ENCODE measurements at regions not wholly inside any gene's neighbourhood (a gene's known extent, or its start where the extent isn't known, plus 50 kb on each side); places are given as distances from the start of the nearest gene placed in this dataset.
A peak's percentile ranks its signal among the peaks of the same experiment; 100 is the strongest.

GRCh38 chr7:94298943-94299342 is 95.8 kb upstream of the COL1A2 start:
- ATAC-seq (ENCODE audit: low FRiP score) (no peak), DNase-seq (ENCODE audit: low spot score) (no peak)
- no peak for TF ChIP-seq CTCF (IDR thresholded peaks at IDR 0.05)

DNA sequence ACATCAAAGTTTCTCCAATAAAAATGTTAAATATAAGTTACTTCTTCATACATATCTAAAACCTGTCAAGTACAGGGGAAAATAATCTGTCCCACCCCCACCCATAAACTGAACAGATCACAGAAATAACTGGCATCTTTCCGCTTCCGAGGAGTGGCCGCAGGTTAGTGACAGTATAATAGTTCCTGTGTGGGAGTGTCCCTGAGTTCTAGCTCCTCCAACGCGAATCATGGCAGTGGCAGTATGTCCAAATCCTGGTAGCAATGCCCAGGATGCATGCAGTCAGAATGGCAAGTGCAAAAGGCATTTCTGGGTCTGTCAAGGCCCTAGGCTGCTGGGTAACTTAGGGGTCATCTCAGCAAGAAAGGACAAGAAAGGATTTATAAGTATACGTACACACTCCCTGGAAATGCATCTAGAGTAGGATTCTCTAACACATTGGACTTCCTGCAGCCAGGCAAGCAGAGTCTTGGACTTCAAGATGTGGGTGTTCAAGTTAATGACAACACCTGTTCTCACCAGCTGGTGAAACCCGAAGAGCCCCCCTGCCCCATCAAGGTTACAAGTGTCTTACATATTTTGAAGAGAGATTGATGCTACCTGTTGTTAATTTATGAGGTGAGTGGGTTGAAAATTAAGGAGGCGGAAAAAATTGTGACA is 94.4 kb upstream of the COL1A2 start:
- ATAC-seq (ENCODE audit: low FRiP score) (no peak), DNase-seq (ENCODE audit: low spot score) (no peak)
- TF ChIP-seq CTCF (IDR thresholded peaks at IDR 0.05) = no peak

DNA sequence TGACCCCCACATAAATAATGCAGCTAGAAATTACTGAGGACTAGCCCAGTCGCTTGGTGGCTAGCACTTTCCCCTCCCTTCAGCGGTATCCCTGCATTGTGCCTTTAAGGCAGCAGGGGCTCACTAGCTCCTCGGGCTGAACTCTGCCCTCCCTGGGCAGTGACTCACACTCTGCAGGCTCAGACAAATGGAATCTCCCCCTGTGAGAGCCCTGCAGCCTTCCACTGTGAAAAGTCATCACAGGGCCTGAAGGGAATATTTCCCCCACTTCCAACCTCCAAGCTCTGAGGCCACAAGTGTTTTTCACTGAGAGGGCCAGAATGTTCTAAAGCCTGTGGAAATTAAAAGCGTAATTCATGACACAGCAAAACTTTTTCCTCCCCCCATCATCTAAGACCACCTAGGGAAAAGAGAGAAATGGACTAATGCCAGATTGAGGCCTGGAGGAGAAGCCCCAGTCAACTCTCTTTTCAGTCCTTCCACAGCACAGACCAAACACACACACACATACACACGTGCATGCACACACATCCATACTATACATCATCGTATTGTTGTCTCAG is 93.6 kb upstream of the COL1A2 start:
- DNase-seq (ENCODE audit: low spot score) (peak; percentile 48), ATAC-seq (ENCODE audit: low FRiP score) (peak; percentile 97)
- no peak for TF ChIP-seq CTCF (IDR thresholded peaks at IDR 0.05)

GRCh38 chr7:94303118-94303517 is 91.6 kb upstream of the COL1A2 start:
- ATAC-seq (ENCODE audit: low FRiP score) (no peak), DNase-seq (ENCODE audit: low spot score) (no peak)
- TF ChIP-seq CTCF (IDR thresholded peaks at IDR 0.05) = no peak

- ATAC-seq (ENCODE audit: low FRiP score) = no peak
- DNase-seq (ENCODE audit: low spot score) = no peak
- no peak for TF ChIP-seq CTCF (IDR thresholded peaks at IDR 0.05)
These were observed 91.0 kb upstream of the COL1A2 start for GRCh38 chr7:94303695-94304094.

DNA sequence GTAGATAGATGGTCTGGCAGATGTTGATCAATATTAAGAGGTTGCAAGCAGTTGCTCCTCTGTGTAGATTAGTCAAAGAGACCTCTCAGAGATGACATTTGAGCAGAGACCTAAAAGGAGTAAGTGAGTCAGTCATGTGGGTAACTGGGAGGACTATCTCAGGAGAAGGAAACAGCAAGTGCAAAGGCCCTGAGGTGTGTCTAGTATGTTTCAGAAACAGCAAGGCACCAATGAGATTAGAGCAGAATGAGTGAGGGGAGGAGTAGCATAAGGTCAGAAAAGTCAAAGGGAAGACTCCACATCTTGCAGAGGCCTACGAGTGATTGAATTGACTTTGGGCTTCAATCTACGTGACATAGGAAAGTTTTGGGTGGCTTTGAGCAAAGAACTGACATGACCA is 89.8 kb upstream of the COL1A2 start:
- TF ChIP-seq CTCF (IDR thresholded peaks at IDR 0.05) = no peak
- DNase-seq (ENCODE audit: low spot score) = no peak
- no peak for ATAC-seq (ENCODE audit: low FRiP score)

- no peak for ATAC-seq (ENCODE audit: low FRiP score)
- TF ChIP-seq CTCF (IDR thresholded peaks at IDR 0.05) = no peak
These were observed 88.9 kb upstream of the COL1A2 start for GRCh38 chr7:94305836-94306235.

More at GRCh38 chr7:94305836-94306235, 88.9 kb upstream of the COL1A2 start:
- DNase-seq (ENCODE audit: low spot score) = no peak

Data from omental fat pad (tissue), 3 donors.